ENCODE measurements at regions not wholly inside any gene's neighbourhood (a gene's known extent, or its start where the extent isn't known, plus 50 kb on each side); places are given as distances from the start of the nearest gene placed in this dataset.

GRCh38 chr3:22117751-22118346 is 366.8 kb upstream of the ZNF385D start:
- ATAC-seq: peak; percentile 52
- Histone ChIP-seq H3K36me3 (no peaks in the 10 kb centered on the region), H3K4me1 (no peaks in the 10 kb centered on the region)

DNA sequence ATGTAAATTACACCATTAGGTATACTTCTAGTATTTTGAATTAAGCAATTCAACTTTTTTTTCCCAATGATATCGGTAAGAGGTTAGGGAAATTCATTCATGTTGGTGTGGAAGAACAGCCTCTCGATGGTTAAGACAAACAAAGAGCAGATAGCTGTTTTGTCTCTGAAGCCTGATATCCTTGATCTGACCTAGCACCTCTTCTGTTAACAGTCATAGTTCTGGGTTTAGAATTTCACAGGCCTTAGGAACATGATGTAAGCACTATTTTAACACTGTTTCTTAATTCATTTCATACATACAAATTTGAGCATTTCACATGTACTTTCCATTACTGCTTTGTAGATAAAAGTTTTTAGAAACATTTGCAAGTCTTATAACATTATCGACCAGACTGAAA is 367.5 kb upstream of the ZNF385D start:
- H3K4me1 ChIP-seq: no peaks in the 10 kb centered on the region
- H3K4me3 ChIP-seq: no peak overlapping the region
- no peak for ATAC-seq
- no peak for TF ChIP-seq CTCF (IDR thresholded peaks at IDR 0.05)
- H3K36me3 ChIP-seq: no peaks in the 10 kb centered on the region
- no peak for DNase-seq
- H3K27ac ChIP-seq: no peak overlapping the region
- no peaks in the 10 kb centered on the region for H3K27me3 ChIP-seq
- no peaks in the 10 kb centered on the region for H3K9me3 ChIP-seq
- intact Hi-C loops (cut with DNase I): no loop called here

More at GRCh38 chr3:22117751-22118346, 366.8 kb upstream of the ZNF385D start:
- Histone ChIP-seq H3K27ac (no peak overlapping the region), H3K4me3 (no peak overlapping the region), H3K9me3 (no peaks in the 10 kb centered on the region), H3K27me3 (no peaks in the 10 kb centered on the region)
- TF ChIP-seq CTCF (IDR thresholded peaks at IDR 0.05): peak; percentile 38 to 41
- DNase-seq: peak in 2 of 4 donors; percentile 37 to 62
- intact Hi-C loops (cut with DNase I): no loop called here

GRCh38 chr3:22121068-22121701 is 370.2 kb upstream of the ZNF385D start:
- no peaks in the 10 kb centered on the region for H3K36me3 ChIP-seq
- H3K27me3 ChIP-seq: no peaks in the 10 kb centered on the region
- no peaks in the 10 kb centered on the region for H3K4me1 ChIP-seq
- H3K4me3 ChIP-seq: no peak overlapping the region
- no peak for ATAC-seq
- DNase-seq: no peak
- intact Hi-C loops (cut with DNase I): no loop called here
- TF ChIP-seq CTCF (IDR thresholded peaks at IDR 0.05): no peak
- H3K27ac ChIP-seq: no peak overlapping the region
- H3K9me3 ChIP-seq: no peaks in the 10 kb centered on the region

GRCh38 chr3:22122567-22122966 is 371.6 kb upstream of the ZNF385D start:
- DNase-seq (no peak), ATAC-seq (no peak)
- Histone ChIP-seq H3K4me3 (no peak overlapping the region), H3K27ac (no peak overlapping the region), H3K4me1 (no peaks in the 10 kb centered on the region), H3K9me3 (no peaks in the 10 kb centered on the region), H3K27me3 (no peaks in the 10 kb centered on the region), H3K36me3 (no peaks in the 10 kb centered on the region)
- intact Hi-C loops (cut with DNase I): no loop called here
- no peak for TF ChIP-seq CTCF (IDR thresholded peaks at IDR 0.05)

DNA sequence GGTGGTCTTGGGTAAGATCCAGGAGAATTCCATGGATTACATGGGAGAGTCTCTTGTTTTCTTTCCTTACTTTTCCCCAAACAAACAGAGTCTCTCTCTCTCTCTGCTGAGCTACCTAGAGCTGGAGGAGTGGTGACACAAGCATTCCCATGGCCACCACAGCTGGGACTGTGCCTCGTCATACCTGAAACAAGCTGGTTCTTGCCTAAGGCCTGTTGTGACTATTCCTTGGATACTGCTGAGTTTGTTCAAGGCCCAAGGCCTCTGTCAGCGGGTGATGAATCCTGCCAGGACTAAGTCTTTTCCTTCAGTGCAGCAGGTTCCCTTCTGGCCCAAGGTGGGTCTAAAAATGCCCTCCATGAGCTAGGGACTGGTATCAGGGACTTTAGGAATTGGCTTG is 378.1 kb upstream of the ZNF385D start:
- no peak for ATAC-seq
- Histone ChIP-seq H3K27me3 (no peaks in the 10 kb centered on the region), H3K4me1 (no peaks in the 10 kb centered on the region), H3K36me3 (no peaks in the 10 kb centered on the region), H3K27ac (no peak overlapping the region), H3K9me3 (no peaks in the 10 kb centered on the region), H3K4me3 (no peak overlapping the region)
- no peak for DNase-seq
- intact Hi-C loops (cut with DNase I): no loop called here
- no peak for TF ChIP-seq CTCF (IDR thresholded peaks at IDR 0.05)

Measured in left lung (tissue), 4 donors.